ENCODE measurements at regions not wholly inside any gene's neighbourhood (a gene's known extent, or its start where the extent isn't known, plus 50 kb on each side); places are given as distances from the start of the nearest gene placed in this dataset.
"Not testable (repeated sequence)": the region's sequence is repeated elsewhere in the genome, so short reads cannot be mapped to it uniquely, and the experiment has no call there.

DNA sequence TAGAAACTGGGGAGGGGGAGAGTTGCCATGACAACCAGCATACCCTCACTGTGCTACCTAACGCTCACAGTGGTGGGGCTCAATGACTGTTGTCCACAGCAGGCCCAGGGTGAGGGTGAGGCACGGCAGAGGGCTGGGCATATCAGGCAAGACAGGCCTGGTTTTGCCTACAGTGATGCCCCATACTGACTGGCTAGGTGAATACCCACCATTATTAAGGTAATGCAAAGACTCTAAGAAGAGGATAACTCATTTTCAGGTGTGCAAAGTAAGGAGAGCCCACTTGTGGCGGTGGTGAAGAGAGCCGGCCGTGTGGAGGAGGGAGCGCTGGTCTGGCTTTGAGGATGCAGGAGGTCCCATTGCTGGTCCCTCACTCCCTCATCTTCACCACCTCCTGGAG is 422.3 kb downstream of the FUT8 start:
- no peak for DNase-seq (ENCODE audit: low spot score)

DNA sequence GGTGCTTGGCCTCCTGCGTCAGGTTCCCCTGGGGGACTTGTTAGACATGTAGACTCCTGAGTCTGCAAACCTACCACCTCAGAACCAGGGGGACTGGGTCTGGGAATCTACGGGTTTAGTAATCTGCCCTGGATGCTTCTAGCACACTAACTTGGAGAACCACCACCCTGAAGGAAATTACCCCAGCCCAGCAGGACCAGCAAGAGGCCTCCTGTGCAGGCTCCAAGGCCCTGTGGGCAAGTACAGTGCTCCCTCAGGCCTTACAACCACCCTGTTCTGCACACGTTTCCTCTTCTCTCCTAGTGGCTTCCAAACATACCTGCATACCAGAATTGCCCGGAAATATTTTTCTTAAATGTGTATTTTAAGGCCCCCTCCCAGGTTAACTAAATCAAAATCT is 423.0 kb downstream of the FUT8 start:
- no peak for DNase-seq (ENCODE audit: low spot score)

DNA sequence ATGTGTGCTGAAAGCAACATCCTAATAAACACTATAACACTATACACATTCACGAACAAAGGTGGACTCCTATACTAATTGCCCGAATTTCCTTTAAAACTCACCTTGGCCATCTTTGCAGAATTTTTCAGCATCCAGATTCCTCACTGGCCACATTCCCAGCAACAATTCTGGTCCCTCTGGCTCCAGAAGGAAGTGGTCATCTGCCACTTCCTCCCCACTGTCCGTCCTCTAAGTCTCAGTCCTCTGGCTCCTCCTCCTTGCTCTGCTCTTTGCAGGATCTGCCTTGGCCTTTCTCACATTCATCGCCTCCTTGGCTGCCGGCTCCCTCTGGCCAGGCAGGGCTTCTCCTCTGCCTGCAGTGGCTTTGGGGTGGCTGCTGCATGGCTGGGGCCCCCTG is 426.0 kb downstream of the FUT8 start:
- no peak for DNase-seq (ENCODE audit: low spot score)

DNA sequence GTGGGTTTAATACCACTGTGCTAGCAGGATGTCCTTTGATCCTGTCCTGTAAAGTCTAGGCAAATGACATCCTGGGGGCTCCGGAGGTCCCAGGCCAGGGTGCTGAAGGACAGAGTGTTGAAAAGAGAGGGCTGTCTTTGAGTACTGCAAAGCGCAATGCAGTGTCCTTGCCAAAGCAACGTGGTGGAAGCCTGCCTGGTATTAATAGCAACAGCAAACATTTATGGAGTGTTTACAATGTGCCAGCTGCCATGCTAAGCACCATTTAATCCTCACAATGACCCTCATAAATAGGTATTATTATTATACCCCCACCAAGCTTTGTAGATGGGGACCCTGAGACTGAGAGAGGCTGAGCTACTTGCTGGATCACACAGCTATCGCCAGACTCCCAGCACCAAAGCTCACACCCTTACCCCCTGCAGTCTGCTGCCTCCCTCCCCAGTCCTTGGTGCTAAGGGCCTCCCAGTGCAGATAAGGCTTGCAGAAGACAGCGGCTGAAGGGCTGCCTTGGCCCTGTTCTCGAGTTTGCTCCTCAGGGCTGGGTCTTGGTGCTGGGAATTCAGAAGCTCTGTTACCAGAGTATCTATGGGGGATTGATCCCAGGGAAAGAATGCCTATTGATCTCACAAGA is 427.7 kb downstream of the FUT8 start:
- no peak for DNase-seq (ENCODE audit: low spot score)

DNA sequence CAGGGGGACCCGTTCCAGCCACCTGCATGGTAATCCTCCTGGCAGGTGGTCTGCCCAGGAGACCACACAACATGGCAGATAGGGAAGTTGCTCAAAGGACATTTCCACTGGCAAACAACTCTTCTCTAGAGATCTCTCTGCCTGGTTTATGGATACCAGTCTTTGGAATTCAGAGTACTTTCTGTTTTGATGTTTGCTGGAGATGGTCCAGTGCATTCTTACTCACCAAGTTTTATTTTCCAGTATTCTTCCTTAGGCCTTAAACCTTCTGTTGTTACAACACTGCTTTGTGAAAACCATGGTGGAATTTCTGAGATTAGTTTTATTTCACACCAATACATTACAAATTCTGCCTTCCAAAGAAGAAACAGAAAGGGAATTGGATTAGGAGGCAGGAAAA is 428.3 kb downstream of the FUT8 start:
- DNase-seq (ENCODE audit: low spot score): no peak

DNA sequence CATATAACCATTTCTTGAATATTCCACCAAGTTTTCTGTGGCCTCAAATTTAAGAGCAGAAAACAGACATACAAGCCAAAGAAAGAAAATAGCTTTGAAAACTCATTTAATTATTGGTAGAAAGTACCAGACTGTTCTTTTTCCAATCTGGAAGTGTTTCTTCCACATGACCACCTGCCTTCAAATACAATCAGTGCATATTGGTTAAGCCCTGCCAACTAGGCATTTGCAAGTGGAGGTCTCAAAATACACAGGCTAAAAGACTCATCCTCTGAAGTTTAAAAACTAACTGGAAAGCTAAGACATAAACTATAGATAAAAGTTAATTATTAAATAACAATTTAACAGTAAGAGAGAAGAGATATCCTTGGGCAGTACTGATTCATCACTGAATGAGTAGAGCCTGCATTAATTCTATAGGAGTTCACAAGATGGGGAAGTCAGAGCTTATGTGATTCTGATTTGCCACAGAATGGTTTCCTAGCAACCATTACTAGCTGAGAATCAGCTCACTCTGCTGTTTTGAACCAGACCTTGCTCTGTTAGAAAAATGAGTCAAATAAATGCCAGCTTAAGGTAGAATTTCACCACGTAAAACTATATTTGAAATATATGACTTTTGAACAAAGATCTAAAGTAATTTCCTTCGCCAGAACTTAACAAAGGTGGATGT is 433.8 kb downstream of the FUT8 start:
- DNase-seq (ENCODE audit: low spot score): no peak

DNA sequence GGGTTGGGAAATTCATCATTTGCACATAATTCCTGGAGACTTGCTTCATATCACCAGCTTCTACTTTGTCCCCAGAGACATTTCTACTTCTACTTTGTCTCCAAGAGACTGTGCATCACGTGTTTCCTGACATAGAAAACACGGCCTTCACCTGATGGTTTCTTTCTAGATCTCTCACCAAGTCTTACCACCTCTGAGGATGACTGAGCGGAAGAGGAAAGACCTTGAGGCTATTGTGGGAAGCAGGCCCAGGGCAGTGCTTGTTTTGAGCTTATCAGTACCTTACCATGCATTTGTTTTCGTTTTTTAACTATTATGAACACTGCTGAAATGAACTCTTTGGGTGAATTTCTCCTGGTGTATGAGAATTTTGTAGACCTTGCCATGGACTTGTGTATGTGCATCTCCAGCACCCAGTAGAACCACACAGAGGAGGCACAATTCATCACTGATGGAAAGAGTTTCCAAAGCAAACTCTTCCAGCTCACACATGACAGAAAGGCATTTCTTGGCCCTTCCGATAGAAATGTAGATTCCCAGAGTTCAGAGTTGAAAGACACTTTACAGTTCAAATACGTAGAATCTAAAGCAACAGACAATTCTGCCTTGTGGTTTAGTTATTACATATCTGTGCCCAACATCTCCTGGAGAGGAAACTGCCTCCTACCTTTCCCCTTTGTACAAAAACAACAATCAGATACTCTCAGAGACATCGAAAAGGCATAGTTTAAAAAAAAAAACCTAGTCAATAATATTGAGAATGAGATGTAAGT is 434.7 kb downstream of the FUT8 start:
- no peak for DNase-seq (ENCODE audit: low spot score)

DNA sequence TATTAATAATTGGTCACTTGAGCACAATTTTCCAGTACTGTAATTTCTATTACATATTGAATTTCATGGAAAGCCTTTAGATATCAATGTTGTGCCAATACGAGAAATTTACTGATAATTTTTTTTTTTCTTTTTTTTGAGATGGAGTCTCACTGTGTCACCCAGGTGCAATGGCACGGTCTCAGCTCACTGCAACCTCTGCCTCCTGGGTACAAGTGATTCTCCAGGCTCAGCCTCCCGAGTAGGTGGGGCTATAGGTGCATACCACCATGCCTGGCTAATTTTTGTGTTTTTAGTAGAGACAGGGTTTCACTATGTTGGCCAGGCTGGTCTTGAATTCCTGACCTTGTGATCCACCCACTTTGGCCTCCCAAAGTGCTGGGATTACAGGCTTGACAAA is 435.4 kb downstream of the FUT8 start:
- not testable (repeated sequence) for DNase-seq (ENCODE audit: low spot score)

DNA sequence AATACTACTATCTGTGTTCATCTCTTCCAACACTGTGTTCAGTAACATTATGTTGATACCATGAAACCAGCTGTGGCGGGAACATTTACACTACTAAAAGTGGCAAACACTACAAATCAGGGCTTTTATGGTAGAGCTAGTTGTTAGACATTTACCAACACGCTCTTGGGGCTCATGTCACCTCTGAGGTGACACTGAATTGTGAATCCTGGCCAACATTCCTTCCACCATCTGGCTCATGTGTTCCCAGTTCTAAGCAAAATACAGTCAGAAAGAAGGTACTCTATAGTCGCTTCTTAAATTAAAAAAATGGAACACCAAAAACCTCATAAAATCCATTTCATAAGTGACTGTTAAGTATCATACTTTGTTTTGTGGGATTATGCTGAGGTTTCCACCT is 436.6 kb downstream of the FUT8 start:
- DNase-seq (ENCODE audit: low spot score): no peak

DNA sequence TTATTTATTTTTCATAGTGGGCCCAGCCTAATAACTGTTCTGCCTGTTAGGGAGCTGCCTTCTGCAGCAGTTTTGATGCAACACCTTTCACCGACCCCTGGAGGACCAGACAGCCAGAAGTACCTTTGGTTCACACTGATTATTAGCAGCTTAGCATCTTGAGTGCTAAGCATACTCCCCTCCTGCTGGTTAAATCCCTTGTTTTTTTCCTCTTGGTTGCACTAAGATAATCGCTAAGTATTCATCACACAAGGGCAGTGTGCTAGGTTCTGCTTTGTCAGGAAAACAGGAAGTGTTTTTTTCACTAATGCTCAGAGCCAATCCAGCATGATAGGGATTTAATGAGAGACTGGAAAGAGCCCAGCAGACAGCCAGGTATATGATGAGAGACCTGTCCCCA is 437.0 kb downstream of the FUT8 start:
- DNase-seq (ENCODE audit: low spot score): no peak

DNA sequence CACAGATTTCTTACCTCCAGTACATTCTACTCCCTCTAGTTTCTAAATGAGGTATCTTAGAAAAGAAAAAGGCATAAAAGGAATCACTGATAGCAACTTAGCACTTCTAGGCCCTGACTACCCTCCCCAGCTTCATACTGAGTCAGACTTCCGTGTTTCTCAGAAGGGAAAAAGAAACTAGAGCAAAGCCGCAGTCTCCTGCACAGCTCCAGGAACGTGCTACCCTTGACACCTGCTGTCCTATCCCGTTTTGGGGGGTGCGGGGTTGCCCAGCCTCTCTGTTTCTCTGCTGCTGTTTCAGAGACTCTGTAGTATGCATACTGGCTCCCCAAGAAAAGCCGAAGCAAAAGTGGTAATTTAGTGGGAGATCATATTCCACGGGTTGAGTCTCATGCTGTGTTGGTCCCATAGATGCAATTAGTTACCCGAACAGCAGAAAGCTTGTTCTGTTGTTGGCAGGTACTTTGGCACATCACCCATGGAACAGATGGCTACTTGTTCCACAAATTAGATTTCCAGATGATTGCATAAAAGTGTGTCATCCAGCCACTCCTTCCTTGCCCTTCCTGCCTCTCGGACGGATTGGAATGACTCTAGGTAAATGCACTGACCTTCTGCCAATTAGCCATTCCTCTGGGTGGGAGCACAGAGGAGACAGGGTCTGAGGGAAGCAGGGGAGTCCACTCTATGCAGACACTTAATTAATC is 438.1 kb downstream of the FUT8 start:
- DNase-seq (ENCODE audit: low spot score): no peak

DNA sequence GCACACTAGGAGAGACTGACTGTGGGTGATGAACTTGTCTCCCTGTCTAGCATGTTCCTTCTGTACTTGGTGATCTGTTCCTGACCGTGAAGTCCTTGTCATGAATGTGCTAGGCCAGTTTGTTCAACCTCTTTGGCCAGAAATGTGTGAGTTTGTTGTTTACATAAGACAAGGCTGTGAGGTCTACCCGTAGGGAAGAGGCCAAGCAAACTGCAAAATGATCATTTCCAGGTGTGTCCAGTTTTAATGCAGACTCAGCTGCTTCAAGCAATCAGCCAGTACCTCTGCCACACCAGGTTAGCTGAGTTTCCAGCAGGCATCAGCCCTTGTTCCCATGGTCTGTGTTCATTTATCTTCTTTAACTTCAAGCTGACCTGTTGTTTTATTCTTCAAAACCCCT is 440.2 kb downstream of the FUT8 start:
- no peak for DNase-seq (ENCODE audit: low spot score)

DNA sequence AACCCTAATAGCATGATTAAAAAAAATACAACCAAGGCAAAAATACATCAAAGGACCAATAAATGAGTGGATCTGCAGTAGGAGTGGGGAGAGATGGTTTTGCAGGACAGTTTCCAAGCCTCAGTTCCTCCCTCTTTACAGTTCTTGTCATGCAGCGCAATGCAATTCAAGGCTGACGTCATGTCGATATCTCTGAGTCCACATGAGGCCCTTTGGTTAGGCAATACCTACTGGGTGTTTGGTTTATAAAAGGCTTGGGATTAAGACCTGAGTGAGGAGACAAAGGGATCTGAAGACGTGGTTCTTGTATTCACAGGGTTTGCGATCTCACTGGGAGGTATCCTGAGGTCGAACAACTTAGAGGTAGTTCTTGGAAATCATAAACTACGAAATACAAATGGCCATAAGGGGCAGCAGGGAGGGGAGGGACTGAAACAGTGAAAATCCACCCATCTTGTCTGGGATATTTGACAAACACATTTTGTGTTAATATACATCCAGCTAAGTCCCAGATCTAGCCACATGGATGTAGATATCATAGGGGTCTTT is 441.0 kb downstream of the FUT8 start:
- DNase-seq (ENCODE audit: low spot score): no peak

DNA sequence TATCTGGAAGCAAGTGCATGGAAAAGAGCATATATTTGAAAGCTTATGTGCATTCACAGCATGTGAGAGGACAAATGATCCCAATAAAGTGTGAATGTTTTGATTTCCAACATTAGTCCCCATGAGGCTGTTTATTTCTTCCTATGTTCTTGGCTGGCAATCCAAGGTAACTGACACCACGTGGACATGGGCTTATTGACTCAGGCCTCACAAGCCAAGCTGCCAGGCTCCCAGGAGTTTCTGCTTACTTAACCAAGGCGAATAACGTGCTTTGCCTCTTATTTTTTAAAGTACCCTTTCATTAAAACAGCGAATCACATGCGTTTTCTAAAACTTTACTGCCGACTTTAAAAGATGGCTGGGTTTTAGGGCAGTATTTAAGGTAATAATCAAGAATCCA is 441.7 kb downstream of the FUT8 start:
- no peak for DNase-seq (ENCODE audit: low spot score)

DNA sequence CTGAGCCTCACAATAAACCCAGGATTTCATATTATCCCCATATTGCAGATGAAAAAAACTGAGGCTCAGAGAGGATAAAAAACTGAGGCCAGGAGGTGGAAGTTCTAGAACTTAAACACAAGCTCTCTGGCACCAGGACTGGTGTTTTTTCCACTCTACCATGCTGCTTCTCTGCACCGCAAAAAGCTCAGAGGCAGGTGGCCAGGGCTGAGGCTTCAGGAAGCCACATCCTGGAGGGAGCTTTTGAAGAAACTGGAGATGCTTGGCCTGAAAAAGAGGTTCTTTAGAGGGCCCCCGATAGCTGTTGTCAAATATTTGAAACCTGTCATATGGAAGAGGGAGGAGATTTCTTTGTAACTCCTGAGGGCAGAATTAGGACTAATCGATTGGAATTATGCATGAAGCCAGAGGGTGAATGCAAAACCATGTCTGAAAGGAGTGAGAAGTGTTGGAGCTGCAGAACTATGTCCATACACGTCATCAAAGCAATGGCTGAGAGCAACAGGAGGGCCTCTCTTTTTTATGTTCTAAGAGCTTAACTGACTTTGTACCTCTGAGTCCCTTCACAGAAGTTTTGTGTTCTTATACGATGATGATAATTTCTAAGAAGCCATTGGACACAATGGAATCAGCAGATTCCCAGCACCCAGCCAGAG is 448.6 kb downstream of the FUT8 start:
- no peak for DNase-seq (ENCODE audit: low spot score)

DNA sequence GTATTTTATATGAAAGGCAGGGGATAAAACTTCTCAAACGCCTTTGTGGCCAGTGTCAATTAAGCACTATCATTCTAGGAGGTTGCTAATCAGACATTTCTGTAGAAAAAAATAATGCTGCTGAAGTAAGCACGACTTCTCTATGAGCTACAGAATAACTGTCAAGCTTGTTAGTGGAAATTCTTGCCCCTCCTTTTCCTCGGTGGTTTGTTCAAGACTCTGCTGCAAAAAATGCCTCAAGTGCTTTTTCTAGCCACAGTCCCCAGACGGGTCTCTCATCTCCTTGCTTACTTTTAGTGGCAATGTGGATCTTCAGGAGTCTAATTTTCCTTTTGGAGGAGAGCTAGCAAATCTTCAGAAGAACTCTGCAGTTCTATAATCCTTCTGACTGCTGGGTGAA is 452.0 kb downstream of the FUT8 start:
- DNase-seq (ENCODE audit: low spot score): no peak

DNA sequence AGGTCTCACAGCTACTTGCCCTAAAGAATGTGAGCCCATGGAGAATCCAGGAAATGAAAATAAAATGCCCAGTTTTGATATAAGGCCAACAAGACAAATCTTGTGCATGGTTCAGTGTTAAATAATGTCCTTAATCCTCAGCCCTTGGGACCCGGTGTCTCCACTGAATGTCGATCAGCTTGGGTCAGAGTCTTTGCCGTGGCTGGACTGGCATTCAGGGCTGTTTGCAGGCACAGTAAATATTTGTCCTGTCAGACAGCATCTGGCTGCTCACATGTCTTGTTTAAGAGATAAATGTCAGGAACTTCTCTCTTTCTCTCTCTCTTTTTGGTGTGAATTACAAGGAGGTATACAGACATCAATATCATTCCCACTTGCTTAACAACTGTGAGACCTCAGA is 452.5 kb downstream of the FUT8 start:
- DNase-seq (ENCODE audit: low spot score): no peak

DNA sequence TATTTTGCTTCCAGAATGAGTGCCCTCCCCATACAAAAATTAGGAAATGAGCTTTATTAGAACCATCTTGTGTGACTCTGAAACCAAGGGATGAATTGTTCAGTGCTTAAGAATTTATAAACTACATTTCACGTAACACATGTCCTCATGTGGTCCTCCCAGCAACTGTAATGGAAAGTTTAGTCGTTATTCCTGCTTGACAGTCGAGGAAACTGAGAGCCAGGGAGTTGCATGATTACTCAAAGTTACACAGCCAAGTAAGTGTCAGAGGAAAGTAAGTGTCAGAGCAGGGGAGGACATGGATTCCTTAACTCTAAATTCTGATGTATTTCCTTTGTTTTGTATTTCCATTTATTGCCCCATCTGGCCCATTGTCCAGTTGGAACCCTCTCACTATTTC is 453.9 kb downstream of the FUT8 start:
- DNase-seq (ENCODE audit: low spot score): no peak

DNA sequence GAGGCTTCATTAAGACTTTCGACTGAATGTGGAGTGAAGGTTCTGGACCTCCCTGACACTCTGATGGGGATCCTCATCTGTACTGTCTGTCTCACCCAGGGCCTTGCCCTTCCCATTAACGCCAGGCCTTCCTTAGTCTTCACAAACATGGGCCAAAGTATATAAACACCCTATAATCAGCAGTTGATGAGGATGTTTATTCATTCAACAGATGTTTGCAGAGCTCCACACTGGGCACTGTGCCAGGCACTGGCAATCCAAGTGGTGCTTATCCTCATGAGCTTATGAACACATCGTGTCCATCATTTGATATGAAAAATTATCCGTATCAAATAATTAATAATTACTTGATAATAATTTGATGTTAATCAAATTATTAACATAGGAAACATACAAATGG is 454.4 kb downstream of the FUT8 start:
- no peak for DNase-seq (ENCODE audit: low spot score)

DNA sequence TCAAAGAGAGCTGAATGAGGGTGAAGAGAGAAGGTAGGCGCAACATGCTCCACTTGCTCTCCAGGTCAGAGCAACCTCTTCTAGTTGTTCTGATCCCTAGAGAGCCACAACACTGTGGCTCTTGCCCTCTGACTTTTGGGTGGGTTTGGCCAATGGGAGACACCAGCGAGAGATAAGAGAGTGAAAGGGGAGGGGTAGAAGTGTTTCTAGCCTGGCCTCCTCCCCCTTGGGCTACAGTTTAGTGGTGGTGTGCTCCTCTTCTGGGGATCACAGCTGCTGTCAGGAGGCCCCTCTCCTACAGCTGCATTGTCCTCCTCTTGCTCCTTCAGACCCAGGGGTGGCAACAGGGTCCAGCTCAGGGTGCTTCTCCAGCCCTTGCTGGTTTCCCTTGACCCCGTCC is 454.8 kb downstream of the FUT8 start:
- no peak for DNase-seq (ENCODE audit: low spot score)

DNA sequence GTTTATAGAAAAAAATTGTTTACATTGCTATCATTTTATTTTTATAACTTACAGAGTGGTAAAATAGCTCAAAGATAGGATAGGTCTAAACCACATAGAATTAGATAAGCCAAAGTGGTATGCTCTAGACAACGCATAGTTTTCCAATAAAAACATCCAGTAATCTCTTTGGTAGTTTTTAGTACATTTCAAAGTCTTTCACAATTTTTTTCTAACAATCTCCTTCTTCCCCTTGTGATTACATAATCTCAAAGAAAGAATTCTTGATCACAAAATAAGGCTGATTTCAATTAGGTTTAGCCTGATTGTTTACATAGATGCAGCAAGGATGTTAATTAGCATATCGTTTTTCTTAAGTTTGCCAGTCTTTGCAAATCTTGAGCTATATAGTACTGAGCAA is 460.0 kb downstream of the FUT8 start:
- no peak for DNase-seq (ENCODE audit: low spot score)

DNA sequence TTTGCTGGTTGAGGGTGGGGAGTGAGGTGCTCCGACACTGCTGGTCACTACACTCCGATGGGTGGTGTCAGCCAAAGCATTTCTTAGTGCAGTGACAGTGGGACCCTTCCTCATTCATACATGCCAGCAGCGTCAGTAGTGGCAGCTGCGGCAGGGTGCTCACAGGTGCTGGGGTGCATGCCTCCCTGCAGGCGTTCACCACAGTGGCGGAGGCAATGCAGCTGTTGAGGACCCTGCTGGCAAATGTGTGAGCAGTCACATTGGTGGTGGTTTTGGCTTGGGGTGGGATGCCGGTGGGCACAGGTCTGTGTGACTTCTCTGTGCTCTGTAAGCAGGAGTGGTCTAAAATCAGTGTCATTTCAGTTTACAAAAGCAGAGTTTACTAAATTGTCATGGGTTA is 464.6 kb downstream of the FUT8 start:
- DNase-seq (ENCODE audit: low spot score): no peak

All from RKO (cell line).